Panc1 (cell line): ENCODE measurements at regions not wholly inside any gene's neighbourhood (a gene's known extent, or its start where the extent isn't known, plus 50 kb on each side); places are given as distances from the start of the nearest gene placed in this dataset.

ENCODE experiments used
- POLR2AphosphoS5 ChIP-seq: IDR thresholded peaks from 2 replicates; pipeline ENCODE4 v1.6.1; 2012; ENCODE audit warnings: mild to moderate bottlenecking, low read depth, low read length, moderate library complexity
- SIN3A ChIP-seq: IDR thresholded peaks from 2 replicates; pipeline ENCODE4 v1.6.1; 2012; ENCODE audit warnings: low read depth, mild to moderate bottlenecking, low read length, moderate library complexity, borderline replicate concordance; ENCODE audit not compliant: insufficient read depth
- TF ChIP-seq, protein P1 (sequence below): fragments of 450-650 bp; IDR thresholded peaks from 2 replicates; pipeline ENCODE4 v1.5.1; 2017; ENCODE audit warnings: mild to moderate bottlenecking
- TF ChIP-seq, protein P2 (sequence below), 2 experiments: IDR thresholded peaks; 2 replicates each; pipeline ENCODE4 v1.6.1; 2011 to 2012; ENCODE audit warnings: low read depth in 2 of 2, control low read depth in 1 of 2, low read length in 1 of 2, mild to moderate bottlenecking in 1 of 2, moderate library complexity in 1 of 2; ENCODE audit not compliant: insufficient read depth in 1 of 2

DNA sequence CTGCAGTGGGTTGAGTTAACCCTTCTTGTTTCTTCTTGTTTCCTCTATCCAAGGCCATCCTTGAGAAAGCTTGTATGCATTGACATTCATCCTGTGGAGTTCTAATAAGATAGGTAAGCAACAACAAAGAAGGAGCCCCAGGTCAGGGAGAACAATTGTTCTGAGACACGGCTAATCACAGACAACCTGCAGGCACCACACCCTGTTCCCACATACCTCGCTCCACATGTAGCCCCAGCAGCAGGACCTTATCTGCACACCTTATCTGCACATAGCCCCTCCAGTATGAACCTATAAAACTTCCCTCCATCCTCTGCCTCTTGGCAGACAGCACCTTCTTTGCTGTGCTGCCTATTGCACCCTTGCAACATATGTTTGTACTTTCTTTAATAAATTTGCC lies 129.1 kb downstream of the MSL3 start:
- TF ChIP-seq, protein P1, sequence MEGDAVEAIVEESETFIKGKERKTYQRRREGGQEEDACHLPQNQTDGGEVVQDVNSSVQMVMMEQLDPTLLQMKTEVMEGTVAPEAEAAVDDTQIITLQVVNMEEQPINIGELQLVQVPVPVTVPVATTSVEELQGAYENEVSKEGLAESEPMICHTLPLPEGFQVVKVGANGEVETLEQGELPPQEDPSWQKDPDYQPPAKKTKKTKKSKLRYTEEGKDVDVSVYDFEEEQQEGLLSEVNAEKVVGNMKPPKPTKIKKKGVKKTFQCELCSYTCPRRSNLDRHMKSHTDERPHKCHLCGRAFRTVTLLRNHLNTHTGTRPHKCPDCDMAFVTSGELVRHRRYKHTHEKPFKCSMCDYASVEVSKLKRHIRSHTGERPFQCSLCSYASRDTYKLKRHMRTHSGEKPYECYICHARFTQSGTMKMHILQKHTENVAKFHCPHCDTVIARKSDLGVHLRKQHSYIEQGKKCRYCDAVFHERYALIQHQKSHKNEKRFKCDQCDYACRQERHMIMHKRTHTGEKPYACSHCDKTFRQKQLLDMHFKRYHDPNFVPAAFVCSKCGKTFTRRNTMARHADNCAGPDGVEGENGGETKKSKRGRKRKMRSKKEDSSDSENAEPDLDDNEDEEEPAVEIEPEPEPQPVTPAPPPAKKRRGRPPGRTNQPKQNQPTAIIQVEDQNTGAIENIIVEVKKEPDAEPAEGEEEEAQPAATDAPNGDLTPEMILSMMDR = no peak
- TF ChIP-seq POLR2AphosphoS5 = no peak
- TF ChIP-seq, protein P2, sequence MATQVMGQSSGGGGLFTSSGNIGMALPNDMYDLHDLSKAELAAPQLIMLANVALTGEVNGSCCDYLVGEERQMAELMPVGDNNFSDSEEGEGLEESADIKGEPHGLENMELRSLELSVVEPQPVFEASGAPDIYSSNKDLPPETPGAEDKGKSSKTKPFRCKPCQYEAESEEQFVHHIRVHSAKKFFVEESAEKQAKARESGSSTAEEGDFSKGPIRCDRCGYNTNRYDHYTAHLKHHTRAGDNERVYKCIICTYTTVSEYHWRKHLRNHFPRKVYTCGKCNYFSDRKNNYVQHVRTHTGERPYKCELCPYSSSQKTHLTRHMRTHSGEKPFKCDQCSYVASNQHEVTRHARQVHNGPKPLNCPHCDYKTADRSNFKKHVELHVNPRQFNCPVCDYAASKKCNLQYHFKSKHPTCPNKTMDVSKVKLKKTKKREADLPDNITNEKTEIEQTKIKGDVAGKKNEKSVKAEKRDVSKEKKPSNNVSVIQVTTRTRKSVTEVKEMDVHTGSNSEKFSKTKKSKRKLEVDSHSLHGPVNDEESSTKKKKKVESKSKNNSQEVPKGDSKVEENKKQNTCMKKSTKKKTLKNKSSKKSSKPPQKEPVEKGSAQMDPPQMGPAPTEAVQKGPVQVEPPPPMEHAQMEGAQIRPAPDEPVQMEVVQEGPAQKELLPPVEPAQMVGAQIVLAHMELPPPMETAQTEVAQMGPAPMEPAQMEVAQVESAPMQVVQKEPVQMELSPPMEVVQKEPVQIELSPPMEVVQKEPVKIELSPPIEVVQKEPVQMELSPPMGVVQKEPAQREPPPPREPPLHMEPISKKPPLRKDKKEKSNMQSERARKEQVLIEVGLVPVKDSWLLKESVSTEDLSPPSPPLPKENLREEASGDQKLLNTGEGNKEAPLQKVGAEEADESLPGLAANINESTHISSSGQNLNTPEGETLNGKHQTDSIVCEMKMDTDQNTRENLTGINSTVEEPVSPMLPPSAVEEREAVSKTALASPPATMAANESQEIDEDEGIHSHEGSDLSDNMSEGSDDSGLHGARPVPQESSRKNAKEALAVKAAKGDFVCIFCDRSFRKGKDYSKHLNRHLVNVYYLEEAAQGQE (IDR thresholded peaks at IDR 0.05; ENCODE audit: insufficient read depth in 1 of 2, low read depth in 2 of 2, low read length in 1 of 2) = no peak
- TF ChIP-seq SIN3A = no peak
